HEK293 (cell line): ENCODE measurements at regions not wholly inside any gene's neighbourhood (a gene's known extent, or its start where the extent isn't known, plus 50 kb on each side); places are given as distances from the start of the nearest gene placed in this dataset.

Source experiments
- CTCF ChIA-PET: fragments of 350-600 bp; formaldehyde crosslinking; extraction: SDS; loops from one replicate; lab custom pipeline; 2021; ENCODE audit warnings: antibody characterized with exemption; lab: Yijun Ruan, JAX
- POLR2A ChIA-PET: fragments of 300-600 bp; formaldehyde crosslinking; extraction: SDS; loops from one replicate; lab custom pipeline; 2020; ENCODE audit warnings: antibody characterized with exemption, inconsistent platforms; lab: Yijun Ruan, JAX
- H3K27ac ChIP-seq: fragments of 200-500 bp; sonication (Bioruptor generic); 2 replicates; pipeline ENCODE4 v1.5.1; 2014; ENCODE audit warnings: low read depth, low read length, control low read depth, inconsistent platforms; ENCODE audit errors: extremely low read depth
- H3K36me3 ChIP-seq, 2 experiments: fragments of 200-500 bp in 1 of 2; sonication (Bioruptor generic) in 1 of 2; 1 replicate in 1 of 2; 2 replicates in 1 of 2; pipeline ENCODE4 v1.5.1; 2014 to 2017; ENCODE audit warnings: inconsistent platforms in 2 of 2, low read length in 2 of 2; ENCODE audit not compliant: control insufficient read depth in 2 of 2, insufficient read depth in 1 of 2
- H3K4me1 ChIP-seq: fragments of 200-500 bp; sonication (Bioruptor generic); 2 replicates; pipeline ENCODE4 v1.5.1; 2014; ENCODE audit warnings: mild to moderate bottlenecking, low read length, inconsistent platforms; ENCODE audit not compliant: control insufficient read depth, insufficient read depth
- H3K4me3 ChIP-seq: 2 replicates; pipeline ENCODE4 v1.5.1; 2011; ENCODE audit warnings: low read depth, mild to moderate bottlenecking, control low read depth, low read length, moderate library complexity
- H3K9me3 ChIP-seq: fragments of 200-500 bp; sonication (Bioruptor generic); 2 replicates; pipeline ENCODE4 v1.5.1; 2014; ENCODE audit warnings: low read depth, low read length, inconsistent platforms; ENCODE audit not compliant: control insufficient read depth, insufficient read depth
- BCL11B ChIP-seq: fragments of 450-650 bp; formaldehyde crosslinking; IDR thresholded peaks from 2 replicates; pipeline ENCODE4 v1.5.1; 2016; ENCODE audit warnings: low read depth, missing biosample characterization, missing genetic modification characterization
- ELK4 ChIP-seq: IDR thresholded peaks from 2 replicates; pipeline ENCODE4 v1.6.1; 2011; ENCODE audit warnings: mild to moderate bottlenecking, low read depth, low read length, borderline replicate concordance
- HOXC10 ChIP-seq: sonication (generic); formaldehyde crosslinking; IDR thresholded peaks from 2 replicates; pipeline ENCODE4 v1.8.1; 2023; ENCODE audit warnings: mild to moderate bottlenecking, missing genetic modification reagents
- SP7 ChIP-seq: fragments of 450-650 bp; formaldehyde crosslinking; IDR thresholded peaks from 2 replicates; pipeline ENCODE4 v1.5.1; 2016; ENCODE audit warnings: missing biosample characterization, missing genetic modification characterization
- ZEB2 ChIP-seq: fragments of 450-650 bp; formaldehyde crosslinking; IDR thresholded peaks from 2 replicates; pipeline ENCODE4 v1.5.1; 2016; ENCODE audit warnings: missing biosample characterization, missing genetic modification characterization
- ZFP69B ChIP-seq: fragments of 450-650 bp; formaldehyde crosslinking; IDR thresholded peaks from 2 replicates; pipeline ENCODE4 v1.5.1; 2016; ENCODE audit warnings: missing biosample characterization, missing genetic modification characterization
- ZNF169 ChIP-seq: fragments of 450-650 bp; formaldehyde crosslinking; IDR thresholded peaks from 2 replicates; pipeline ENCODE4 v1.5.1; 2016; ENCODE audit warnings: missing biosample characterization, missing genetic modification characterization
- ZNF202 ChIP-seq: fragments of 450-650 bp; formaldehyde crosslinking; IDR thresholded peaks from 2 replicates; pipeline ENCODE4 v1.5.1; 2016; ENCODE audit warnings: missing biosample characterization, missing genetic modification characterization, borderline replicate concordance
- ZNF239 ChIP-seq: fragments of 450-650 bp; formaldehyde crosslinking; IDR thresholded peaks from 2 replicates; pipeline ENCODE4 v1.5.1; 2016; ENCODE audit warnings: missing biosample characterization, missing genetic modification characterization
- ZNF266 ChIP-seq: fragments of 450-650 bp; formaldehyde crosslinking; IDR thresholded peaks from 2 replicates; pipeline ENCODE4 v1.5.1; 2016; ENCODE audit warnings: missing biosample characterization, missing genetic modification characterization, low read depth
- ZNF280D ChIP-seq: fragments of 450-650 bp; formaldehyde crosslinking; IDR thresholded peaks from 2 replicates; pipeline ENCODE4 v1.5.1; 2016; ENCODE audit warnings: missing biosample characterization, missing genetic modification characterization
- ZNF404 ChIP-seq: fragments of 450-650 bp; formaldehyde crosslinking; IDR thresholded peaks from 2 replicates; pipeline ENCODE4 v1.5.1; 2017; ENCODE audit warnings: missing biosample characterization, missing genetic modification characterization
- ZNF426 ChIP-seq: fragments of 450-650 bp; formaldehyde crosslinking; IDR thresholded peaks from 2 replicates; pipeline ENCODE4 v1.5.1; 2017; ENCODE audit warnings: missing biosample characterization, missing genetic modification characterization, mild to moderate bottlenecking, inconsistent platforms, moderate library complexity
- ZNF48 ChIP-seq: fragments of 450-650 bp; formaldehyde crosslinking; IDR thresholded peaks from 2 replicates; pipeline ENCODE4 v1.5.1; 2016; ENCODE audit warnings: missing biosample characterization, missing genetic modification characterization
- ZNF501 ChIP-seq: fragments of 450-650 bp; formaldehyde crosslinking; IDR thresholded peaks from 2 replicates; pipeline ENCODE4 v1.5.1; 2016; ENCODE audit warnings: missing biosample characterization, missing genetic modification characterization
- ZNF510 ChIP-seq: fragments of 450-650 bp; formaldehyde crosslinking; IDR thresholded peaks from 2 replicates; pipeline ENCODE4 v1.5.1; 2018; ENCODE audit warnings: mild to moderate bottlenecking, missing genetic modification characterization, missing biosample characterization; ENCODE audit not compliant: insufficient replicate concordance
- ZNF513 ChIP-seq: fragments of 450-650 bp; IDR thresholded peaks from 2 replicates; pipeline ENCODE4 v1.5.1; 2018; ENCODE audit warnings: missing biosample characterization, missing genetic modification characterization
- ZNF561 ChIP-seq: fragments of 450-650 bp; IDR thresholded peaks from 2 replicates; pipeline ENCODE4 v1.5.1; 2018; ENCODE audit warnings: missing biosample characterization, missing genetic modification characterization, borderline replicate concordance
- ZNF664 ChIP-seq: fragments of 450-650 bp; formaldehyde crosslinking; IDR thresholded peaks from 2 replicates; pipeline ENCODE4 v1.5.1; 2016; ENCODE audit warnings: missing biosample characterization, missing genetic modification characterization
- ZNF792 ChIP-seq: fragments of 450-650 bp; formaldehyde crosslinking; IDR thresholded peaks from 2 replicates; pipeline ENCODE4 v1.5.1; 2016; ENCODE audit warnings: missing biosample characterization, missing genetic modification characterization

GRCh38 chr15:46707452-46707851 is 1009.9 kb upstream of the SEMA6D start:
- Histone ChIP-seq H3K4me3 (no peak overlapping the region), H3K4me1 (no peaks in the 10 kb centered on the region), H3K27ac (no peak overlapping the region), H3K9me3 (no peaks in the 10 kb centered on the region), H3K36me3 (no peaks in the 10 kb centered on the region)
- ChIA-PET POLR2A (no interaction called here), CTCF (no interaction called here)
- TF ChIP-seq ZNF501 (tag by site-specific recombination) (no peak), ZNF513 (no peak)

- ChIA-PET CTCF (no interaction called here), POLR2A (no interaction called here)
- Histone ChIP-seq H3K9me3 (no peaks in the 10 kb centered on the region), H3K36me3 (no peaks in the 10 kb centered on the region), H3K4me3 (no peak overlapping the region), H3K4me1 (no peaks in the 10 kb centered on the region), H3K27ac (no peak overlapping the region)
- TF ChIP-seq ZEB2 (tag by site-specific recombination) (no peak), ZNF404 (no peak), ZNF169 (tag by site-specific recombination) (no peak), ZNF513 (no peak), ZFP69B (tag by site-specific recombination) (no peak), ELK4 (no peak), BCL11B (tag by site-specific recombination) (no peak), ZNF664 (tag by site-specific recombination) (no peak), ZNF426 (tag by site-specific recombination) (no peak), ZNF48 (tag by site-specific recombination) (no peak), ZNF280D (tag by site-specific recombination) (no peak), ZNF202 (tag by site-specific recombination) (no peak), ZNF239 (tag by site-specific recombination) (no peak), SP7 (tag by site-specific recombination) (no peak), ZNF792 (tag by site-specific recombination) (no peak), ZNF510 (tag by site-specific recombination) (no peak), ZNF266 (tag by site-specific recombination) (no peak), HOXC10 (CRISPR knock-in tag) (no peak), ZNF561 (no peak)
Observed at GRCh38 chr15:46708226-46708625, 1009.1 kb upstream of the SEMA6D start.
